Transverse colon (tissue), 4 donors: ENCODE measurements at regions not wholly inside any gene's neighbourhood (a gene's known extent, or its start where the extent isn't known, plus 50 kb on each side); places are given as distances from the start of the nearest gene placed in this dataset.
"Not testable (repeated sequence)": the region's sequence is repeated elsewhere in the genome, so short reads cannot be mapped to it uniquely, and the experiment has no call there.

Experiments
- EP300 ChIP-seq: sonication (generic); formaldehyde crosslinking; IDR thresholded peaks from one replicate; pipeline ENCODE4 v1.6.1; 2017; ENCODE audit warnings: antibody characterized with exemption, low read depth
- POLR2AphosphoS5 ChIP-seq, 3 donors: sonication (generic); formaldehyde crosslinking; IDR thresholded peaks; one replicate each; pipeline ENCODE4 v1.6.1; 2016; ENCODE audit warnings: antibody characterized with exemption in 3 of 3
- TF ChIP-seq, protein P1 (sequence below), 5 experiments: fragments of 200-600 bp in 3 of 5; fragments of 450-650 bp in 2 of 5; sonication (generic) in 3 of 5; IDR thresholded peaks; 1 replicate in 2 of 5; 2 replicates in 3 of 5; pipeline ENCODE4 v1.5.1; 2016 to 2017; ENCODE audit warnings: antibody characterized with exemption in 5 of 5, inconsistent platforms in 3 of 5, mild to moderate bottlenecking in 2 of 5, moderate library complexity in 1 of 5

DNA sequence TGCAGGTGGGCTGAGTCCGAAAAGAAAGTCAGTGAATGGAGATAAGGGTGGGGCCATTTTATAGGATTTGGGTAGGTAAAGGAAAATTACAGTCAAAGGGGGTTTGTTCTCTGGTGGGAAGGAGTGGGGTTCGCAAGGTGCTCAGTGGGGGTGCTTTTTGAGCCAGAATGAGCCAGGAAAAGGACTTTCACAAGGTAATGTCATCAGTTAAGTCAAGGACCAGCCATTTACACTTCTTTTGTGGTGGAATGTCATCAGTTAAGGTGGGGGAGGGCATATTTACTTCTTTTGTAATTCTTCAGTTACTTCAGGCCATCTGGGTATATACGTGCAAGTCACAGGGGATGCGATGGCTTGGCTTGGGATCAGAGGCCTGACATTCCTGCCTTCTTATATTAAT, 705.5 kb upstream of the NEGR1 start:
- TF ChIP-seq, protein P1, sequence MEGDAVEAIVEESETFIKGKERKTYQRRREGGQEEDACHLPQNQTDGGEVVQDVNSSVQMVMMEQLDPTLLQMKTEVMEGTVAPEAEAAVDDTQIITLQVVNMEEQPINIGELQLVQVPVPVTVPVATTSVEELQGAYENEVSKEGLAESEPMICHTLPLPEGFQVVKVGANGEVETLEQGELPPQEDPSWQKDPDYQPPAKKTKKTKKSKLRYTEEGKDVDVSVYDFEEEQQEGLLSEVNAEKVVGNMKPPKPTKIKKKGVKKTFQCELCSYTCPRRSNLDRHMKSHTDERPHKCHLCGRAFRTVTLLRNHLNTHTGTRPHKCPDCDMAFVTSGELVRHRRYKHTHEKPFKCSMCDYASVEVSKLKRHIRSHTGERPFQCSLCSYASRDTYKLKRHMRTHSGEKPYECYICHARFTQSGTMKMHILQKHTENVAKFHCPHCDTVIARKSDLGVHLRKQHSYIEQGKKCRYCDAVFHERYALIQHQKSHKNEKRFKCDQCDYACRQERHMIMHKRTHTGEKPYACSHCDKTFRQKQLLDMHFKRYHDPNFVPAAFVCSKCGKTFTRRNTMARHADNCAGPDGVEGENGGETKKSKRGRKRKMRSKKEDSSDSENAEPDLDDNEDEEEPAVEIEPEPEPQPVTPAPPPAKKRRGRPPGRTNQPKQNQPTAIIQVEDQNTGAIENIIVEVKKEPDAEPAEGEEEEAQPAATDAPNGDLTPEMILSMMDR (IDR thresholded peaks at IDR 0.05), result not testable (repeated sequence)
- not testable (repeated sequence) for TF ChIP-seq POLR2AphosphoS5 (IDR thresholded peaks at IDR 0.05); EP300
